Smooth muscle cell (in vitro differentiated cells): ENCODE measurements at regions not wholly inside any gene's neighbourhood (a gene's known extent, or its start where the extent isn't known, plus 50 kb on each side); places are given as distances from the start of the nearest gene placed in this dataset.
A peak's percentile ranks its signal among the peaks of the same experiment; 100 is the strongest.

Experiments
- DNase-seq: peaks from one replicate; lab custom pipeline; 2025; ENCODE audit not compliant: unreplicated experiment; lab: John Stamatoyannopoulos, UW
- H2AFZ ChIP-seq: fragments of 200-600 bp; sonication (generic); 2 replicates; pipeline ENCODE4 v1.6.0; 2016; ENCODE audit warnings: antibody characterized with exemption, low read depth, mild to moderate bottlenecking
- H3F3A ChIP-seq: fragments of 200-600 bp; sonication (generic); 2 replicates; pipeline ENCODE4 v1.6.0; 2017; ENCODE audit warnings: antibody characterized with exemption, low read depth
- H3K27ac ChIP-seq: fragments of 200-600 bp; sonication (generic); 2 replicates; pipeline ENCODE4 v1.5.1; 2016; ENCODE audit warnings: low read depth, mild to moderate bottlenecking
- H3K27me3 ChIP-seq: fragments of 200-600 bp; sonication (generic); 2 replicates; pipeline ENCODE4 v1.6.1; 2016; ENCODE audit warnings: low read depth, mild to moderate bottlenecking
- H3K36me3 ChIP-seq: fragments of 200-600 bp; sonication (generic); 2 replicates; pipeline ENCODE4 v1.5.1; 2016; ENCODE audit warnings: low read depth
- H3K4me1 ChIP-seq: fragments of 200-600 bp; sonication (generic); 2 replicates; pipeline ENCODE4 v1.5.1; 2016; ENCODE audit warnings: low read depth
- H3K4me2 ChIP-seq: fragments of 200-600 bp; sonication (generic); 2 replicates; pipeline ENCODE4 v1.6.0; 2016; ENCODE audit warnings: mild to moderate bottlenecking
- H3K4me3 ChIP-seq: fragments of 200-600 bp; sonication (generic); 2 replicates; pipeline ENCODE4 v1.5.1; 2016; ENCODE audit warnings: mild to moderate bottlenecking
- H3K79me2 ChIP-seq: fragments of 200-600 bp; sonication (generic); 2 replicates; pipeline ENCODE4 v1.6.0; 2016; ENCODE audit warnings: low read depth, mild to moderate bottlenecking
- H3K9ac ChIP-seq: fragments of 200-600 bp; sonication (generic); 2 replicates; pipeline ENCODE4 v1.6.0; 2016; ENCODE audit warnings: low read depth
- H3K9me3 ChIP-seq: fragments of 200-600 bp; sonication (generic); replicated peaks from 2 replicates; pipeline ENCODE4 v1.5.1; 2016; ENCODE audit warnings: low read depth
- H4K20me1 ChIP-seq: fragments of 200-600 bp; sonication (generic); 2 replicates; pipeline ENCODE4 v1.6.0; 2016; ENCODE audit warnings: low read depth
- WGBS: methylation state at CpG from one replicate; pipeline ENCODE4 v1.1.7; 2016; ENCODE audit warnings: low lambda C conversion rate; 5-methylcytosine and 5-hydroxymethylcytosine counted together
- TF ChIP-seq, protein P1 (sequence below): fragments of 200-600 bp; sonication (generic); IDR thresholded peaks from 2 replicates; pipeline ENCODE4 v1.5.1; 2017; ENCODE audit warnings: borderline replicate concordance, mild to moderate bottlenecking, antibody characterized with exemption; ENCODE audit not compliant: insufficient read depth, poor library complexity, severe bottlenecking

DNA sequence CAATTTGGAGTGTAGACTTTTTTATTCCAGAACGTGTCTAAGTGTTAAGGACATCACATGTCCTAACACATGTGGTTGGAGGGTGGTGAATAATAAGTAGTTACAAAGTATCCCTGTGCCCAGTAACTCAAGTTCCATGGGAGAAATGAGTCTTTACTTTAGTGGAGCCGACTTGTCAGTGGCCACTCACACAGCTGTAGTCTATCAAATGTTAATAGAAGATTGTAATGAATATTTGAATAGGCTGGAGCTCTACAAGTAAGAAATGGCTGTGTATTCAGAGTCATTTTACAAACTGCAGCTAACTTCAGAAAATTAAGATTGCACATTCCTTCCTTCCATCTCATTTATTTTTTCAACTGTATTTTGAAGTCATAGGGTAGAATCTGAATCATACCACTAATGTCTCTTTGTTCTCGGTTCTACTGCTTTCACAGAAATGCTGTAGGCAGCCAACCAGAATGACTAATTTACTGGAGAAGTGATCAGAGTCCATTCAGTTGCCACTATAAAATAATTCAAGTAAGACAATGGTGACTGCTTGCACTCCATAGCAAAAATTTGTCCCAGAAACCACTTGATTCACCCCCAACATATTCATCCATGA is 394.8 kb downstream of the NR2F1-AS1 start:
- TF ChIP-seq, protein P1, sequence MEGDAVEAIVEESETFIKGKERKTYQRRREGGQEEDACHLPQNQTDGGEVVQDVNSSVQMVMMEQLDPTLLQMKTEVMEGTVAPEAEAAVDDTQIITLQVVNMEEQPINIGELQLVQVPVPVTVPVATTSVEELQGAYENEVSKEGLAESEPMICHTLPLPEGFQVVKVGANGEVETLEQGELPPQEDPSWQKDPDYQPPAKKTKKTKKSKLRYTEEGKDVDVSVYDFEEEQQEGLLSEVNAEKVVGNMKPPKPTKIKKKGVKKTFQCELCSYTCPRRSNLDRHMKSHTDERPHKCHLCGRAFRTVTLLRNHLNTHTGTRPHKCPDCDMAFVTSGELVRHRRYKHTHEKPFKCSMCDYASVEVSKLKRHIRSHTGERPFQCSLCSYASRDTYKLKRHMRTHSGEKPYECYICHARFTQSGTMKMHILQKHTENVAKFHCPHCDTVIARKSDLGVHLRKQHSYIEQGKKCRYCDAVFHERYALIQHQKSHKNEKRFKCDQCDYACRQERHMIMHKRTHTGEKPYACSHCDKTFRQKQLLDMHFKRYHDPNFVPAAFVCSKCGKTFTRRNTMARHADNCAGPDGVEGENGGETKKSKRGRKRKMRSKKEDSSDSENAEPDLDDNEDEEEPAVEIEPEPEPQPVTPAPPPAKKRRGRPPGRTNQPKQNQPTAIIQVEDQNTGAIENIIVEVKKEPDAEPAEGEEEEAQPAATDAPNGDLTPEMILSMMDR, result no peak
- Histone ChIP-seq H3K79me2 (no peaks in the 10 kb centered on the region), H3K9ac (peak overlapping the region; percentile 37), H3K27me3 (no peaks in the 10 kb centered on the region), H3K27ac (peak overlapping the region; percentile 84), H3K4me1 (peaks cover 7% of the 10 kb centered on the region), H4K20me1 (no peaks in the 10 kb centered on the region), H3F3A (peaks cover 12% of the 10 kb centered on the region), H3K4me3 (no peak overlapping the region), H3K4me2 (peak overlapping the region; percentile 56), H3K9me3 (no peaks in the 10 kb centered on the region), H3K36me3 (no peaks in the 10 kb centered on the region), H2AFZ (peak overlapping the region; percentile 56)
- 48% methylated on average over 3 of the region's 3 CpGs for WGBS
- DNase-seq, result no peak

DNA sequence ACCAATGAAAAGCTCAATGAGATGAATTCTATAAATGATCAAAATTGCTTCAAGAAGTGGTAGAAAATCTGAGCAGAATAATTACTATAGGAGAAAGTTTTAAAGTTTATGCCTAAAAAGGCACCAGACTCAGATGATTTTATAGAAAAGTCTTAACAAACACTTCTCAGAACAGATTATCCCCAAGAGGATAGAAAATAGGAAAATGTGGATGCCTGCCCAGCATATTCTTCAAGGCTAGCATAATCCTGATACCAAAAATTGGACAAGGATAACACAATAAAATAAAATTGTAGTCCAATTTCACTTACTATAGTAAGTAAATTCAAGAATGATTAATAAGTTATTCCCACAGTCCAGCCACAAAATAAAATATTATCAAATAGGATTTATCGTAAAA is 397.0 kb downstream of the NR2F1-AS1 start:
- 93% methylated on average over 1 of the region's 1 CpG for WGBS
- TF ChIP-seq, protein P1, result no peak
- no peaks in the 10 kb centered on the region for H3K4me1 ChIP-seq

DNA sequence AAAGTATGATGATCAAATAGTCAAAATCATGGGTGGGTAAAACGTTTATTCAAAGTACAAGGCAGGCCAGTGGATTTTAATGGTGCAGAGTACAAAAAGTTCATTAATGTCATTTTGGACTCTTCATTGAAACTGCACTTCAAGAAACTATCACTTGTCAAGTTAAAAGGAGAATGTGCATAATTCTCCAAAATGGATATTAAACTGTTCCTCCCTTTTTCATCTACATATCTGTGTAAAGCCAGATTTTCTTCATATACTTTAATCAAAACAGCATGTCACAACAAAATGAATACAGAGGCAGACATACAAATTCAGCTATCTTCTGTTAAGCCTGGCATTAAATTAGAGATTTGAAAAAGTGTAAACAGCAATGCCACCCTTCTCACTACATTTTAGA is 401.6 kb downstream of the NR2F1-AS1 start:
- TF ChIP-seq, protein P1, result no peak
- no peak overlapping the region for H3K4me2 ChIP-seq
- no peak overlapping the region for H3K4me3 ChIP-seq
- H3K9ac ChIP-seq, result no peak overlapping the region
- no peaks in the 10 kb centered on the region for H3K79me2 ChIP-seq
- H3F3A ChIP-seq, result no peaks in the 10 kb centered on the region
- H3K27me3 ChIP-seq, result no peaks in the 10 kb centered on the region
- no peaks in the 10 kb centered on the region for H3K36me3 ChIP-seq
- WGBS, result 74% methylated on average over 1 of the region's 1 CpG
- H4K20me1 ChIP-seq, result no peaks in the 10 kb centered on the region
- no peaks in the 10 kb centered on the region for H3K9me3 ChIP-seq
- H3K27ac ChIP-seq, result no peak overlapping the region
- DNase-seq, result no peak
- H2AFZ ChIP-seq, result no peak overlapping the region
- H3K4me1 ChIP-seq, result no peaks in the 10 kb centered on the region

More for the DNA sequence above, 397.0 kb downstream of the NR2F1-AS1 start:
- H3K79me2 ChIP-seq, result no peaks in the 10 kb centered on the region
- H3K4me2 ChIP-seq, result no peak overlapping the region
- no peaks in the 10 kb centered on the region for H3K9me3 ChIP-seq
- no peaks in the 10 kb centered on the region for H3K36me3 ChIP-seq
- no peak for DNase-seq
- H2AFZ ChIP-seq, result no peak overlapping the region
- no peak overlapping the region for H3K4me3 ChIP-seq
- peaks cover 1% of the 10 kb centered on the region for H3F3A ChIP-seq
- H3K27me3 ChIP-seq, result no peaks in the 10 kb centered on the region
- no peak overlapping the region for H3K9ac ChIP-seq
- H4K20me1 ChIP-seq, result no peaks in the 10 kb centered on the region
- H3K27ac ChIP-seq, result no peak overlapping the region

DNA sequence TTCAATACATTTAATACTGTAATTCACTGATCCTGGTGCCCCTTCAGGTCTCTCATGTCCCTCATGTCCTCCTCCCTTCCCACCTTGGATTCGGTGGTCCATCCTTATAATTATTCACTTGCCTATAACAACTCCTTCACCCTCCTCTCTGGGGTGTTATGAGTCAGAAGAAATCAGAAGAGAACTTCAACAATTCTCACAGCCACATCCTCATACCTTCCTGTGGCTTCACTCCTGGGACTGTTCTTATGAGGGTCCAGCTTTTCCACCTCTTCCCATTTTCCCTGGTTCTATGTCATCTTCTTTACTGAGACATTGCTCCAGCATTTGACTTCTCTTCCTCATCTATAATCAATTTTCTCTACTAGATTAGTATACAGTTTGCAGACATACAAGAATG is 406.1 kb downstream of the NR2F1-AS1 start:
- DNase-seq, result no peak
- Histone ChIP-seq H3K9ac (no peak overlapping the region), H3K4me3 (no peak overlapping the region), H3K36me3 (no peaks in the 10 kb centered on the region), H2AFZ (no peak overlapping the region), H3F3A (no peaks in the 10 kb centered on the region), H3K79me2 (no peaks in the 10 kb centered on the region), H3K27ac (no peak overlapping the region), H4K20me1 (no peaks in the 10 kb centered on the region), H3K4me2 (no peak overlapping the region), H3K27me3 (no peaks in the 10 kb centered on the region), H3K4me1 (no peaks in the 10 kb centered on the region), H3K9me3 (no peaks in the 10 kb centered on the region)
- WGBS, result 93% methylated on average over 1 of the region's 1 CpG
- TF ChIP-seq, protein P1, result no peak
